H9 (cell line): ENCODE measurements at regions not wholly inside any gene's neighbourhood (a gene's known extent, or its start where the extent isn't known, plus 50 kb on each side); places are given as distances from the start of the nearest gene placed in this dataset.

Experiments
- DNase-seq: peaks from one replicate; pipeline ENCODE4 v3.0.0-alpha.2; 2017
- H2AFZ ChIP-seq: one replicate; pipeline ENCODE4 v1.6.1; 2013; ENCODE audit warnings: mild to moderate bottlenecking, low read length, control low read depth, moderate library complexity
- H2AK5ac ChIP-seq: 2 replicates; pipeline ENCODE4 v1.6.1; 2013; ENCODE audit warnings: low read length, control low read depth, mixed read lengths; ENCODE audit not compliant: insufficient read length
- H2BK120ac ChIP-seq: one replicate; pipeline ENCODE4 v1.6.1; 2013; ENCODE audit warnings: low read depth, mild to moderate bottlenecking, low read length, control low read depth, inconsistent platforms; ENCODE audit not compliant: poor library complexity, severe bottlenecking
- H2BK12ac ChIP-seq: 2 replicates; pipeline ENCODE4 v1.6.1; 2013; ENCODE audit warnings: low read length, control low read depth, mixed read lengths, low read depth; ENCODE audit not compliant: insufficient read length
- H2BK15ac ChIP-seq: 2 replicates; pipeline ENCODE4 v1.6.1; 2013; ENCODE audit warnings: low read depth, low read length, control low read depth
- H2BK20ac ChIP-seq: one replicate; pipeline ENCODE4 v1.6.1; 2013; ENCODE audit warnings: low read depth, mild to moderate bottlenecking, low read length, control low read depth, inconsistent platforms; ENCODE audit not compliant: poor library complexity, severe bottlenecking
- H2BK5ac ChIP-seq: 2 replicates; pipeline ENCODE4 v1.6.1; 2013; ENCODE audit warnings: low read length, control low read depth, mixed read lengths; ENCODE audit not compliant: insufficient read length
- H3K14ac ChIP-seq: 2 replicates; pipeline ENCODE4 v1.6.1; 2013; ENCODE audit warnings: low read length, control low read depth; ENCODE audit not compliant: insufficient read depth
- H3K18ac ChIP-seq: 2 replicates; pipeline ENCODE4 v1.6.1; 2013; ENCODE audit warnings: low read depth, mild to moderate bottlenecking, mixed read lengths, low read length, control low read depth; ENCODE audit not compliant: insufficient read length
- H3K23ac ChIP-seq: 2 replicates; pipeline ENCODE4 v1.6.1; 2013; ENCODE audit warnings: low read length, control low read depth, mixed read lengths, low read depth; ENCODE audit not compliant: insufficient read length
- H3K23me2 ChIP-seq: 2 replicates; pipeline ENCODE4 v1.6.1; 2013; ENCODE audit warnings: low read depth, mild to moderate bottlenecking, mixed read lengths, low read length, control low read depth; ENCODE audit not compliant: insufficient read length, poor library complexity, severe bottlenecking
- H3K27ac ChIP-seq: 2 replicates; pipeline ENCODE4 v1.5.1; 2013; ENCODE audit warnings: low read length, control low read depth, mixed read lengths, low read depth; ENCODE audit not compliant: insufficient read length
- H3K27me3 ChIP-seq: 2 replicates; pipeline ENCODE4 v1.6.1; 2013; ENCODE audit warnings: low read length, control low read depth, inconsistent platforms; ENCODE audit not compliant: insufficient read depth
- H3K4ac ChIP-seq: 2 replicates; pipeline ENCODE4 v1.6.1; 2013; ENCODE audit warnings: low read depth, mild to moderate bottlenecking, control low read depth, inconsistent platforms, low read length, moderate library complexity
- H3K4me1 ChIP-seq: 2 replicates; pipeline ENCODE4 v1.6.1; 2013; ENCODE audit warnings: low read length, control low read depth, inconsistent platforms; ENCODE audit not compliant: insufficient read depth
- H3K4me2 ChIP-seq: 2 replicates; pipeline ENCODE4 v1.6.1; 2013; ENCODE audit warnings: low read length, control low read depth, mixed read lengths; ENCODE audit not compliant: insufficient read length, insufficient read depth
- H3K56ac ChIP-seq: 2 replicates; pipeline ENCODE4 v1.6.1; 2013; ENCODE audit warnings: low read depth, mild to moderate bottlenecking, mixed read lengths, low read length, control low read depth; ENCODE audit not compliant: insufficient read length
- H3K79me1 ChIP-seq: 2 replicates; pipeline ENCODE4 v1.6.1; 2013; ENCODE audit warnings: low read depth, mild to moderate bottlenecking, moderate library complexity, low read length, control low read depth, inconsistent platforms; ENCODE audit not compliant: insufficient read depth, poor library complexity, severe bottlenecking
- H3K79me2 ChIP-seq: 2 replicates; pipeline ENCODE4 v1.6.1; 2013; ENCODE audit warnings: low read length, control low read depth, inconsistent platforms; ENCODE audit not compliant: insufficient read depth
- H3K9ac ChIP-seq: 2 replicates; pipeline ENCODE4 v1.6.1; 2013; ENCODE audit warnings: low read length, control low read depth, mixed read lengths; ENCODE audit not compliant: insufficient read length; ENCODE audit errors: extremely low read depth
- H3K9me3 ChIP-seq: one replicate; pipeline ENCODE4 v1.6.1; 2013; ENCODE audit warnings: low read depth, low read length, inconsistent platforms; ENCODE audit not compliant: control insufficient read depth
- H3T11ph ChIP-seq: one replicate; pipeline ENCODE4 v1.6.1; 2013; ENCODE audit warnings: mild to moderate bottlenecking, low read length, control low read depth, inconsistent platforms
- H4K20me1 ChIP-seq: one replicate; pipeline ENCODE4 v1.6.1; 2013; ENCODE audit not compliant: control insufficient read depth, insufficient read length, insufficient read depth
- H4K5ac ChIP-seq: 2 replicates; pipeline ENCODE4 v1.6.1; 2013; ENCODE audit warnings: low read depth, mild to moderate bottlenecking, mixed read lengths, low read length, control low read depth; ENCODE audit not compliant: insufficient read length
- H4K8ac ChIP-seq: replicated peaks from 2 replicates; pipeline ENCODE4 v1.6.1; 2013; ENCODE audit warnings: low read length, control low read depth, mixed read lengths, low read depth; ENCODE audit not compliant: insufficient read length
- H4K91ac ChIP-seq: 2 replicates; pipeline ENCODE4 v1.6.1; 2013; ENCODE audit warnings: low read depth, mild to moderate bottlenecking, moderate library complexity, mixed read lengths, low read length, control low read depth; ENCODE audit not compliant: insufficient read length
- H3K27ac Mint-ChIP-seq, 3 experiments: 2 replicates in 2 of 3; 3 replicates in 1 of 3; pipeline ENCODE4 v1.8.0; 2020 to 2021; ENCODE audit warnings: mixed read lengths in 3 of 3, mild to moderate bottlenecking in 1 of 3, moderate library complexity in 1 of 3
- H3K27me3 Mint-ChIP-seq: 2 replicates; pipeline ENCODE4 v1.8.0; 2021; ENCODE audit warnings: low read depth, mild to moderate bottlenecking, moderate library complexity, mixed read lengths
- H3K36me3 Mint-ChIP-seq, 3 experiments: 2 replicates in 2 of 3; 3 replicates in 1 of 3; pipeline ENCODE4 v1.8.0; 2020 to 2021; ENCODE audit warnings: low read depth in 3 of 3, mixed read lengths in 3 of 3; ENCODE audit not compliant: insufficient read depth in 1 of 3
- H3K4me1 Mint-ChIP-seq, 2 experiments: 2 replicates each; pipeline ENCODE4 v1.8.0; 2020; ENCODE audit warnings: mixed read lengths in 2 of 2
- H3K4me3 Mint-ChIP-seq, 2 experiments: 2 replicates in 1 of 2; 3 replicates in 1 of 2; pipeline ENCODE4 v1.8.0; 2020 to 2021; ENCODE audit warnings: mild to moderate bottlenecking in 2 of 2, mixed read lengths in 2 of 2, moderate library complexity in 1 of 2
- H3K9me3 Mint-ChIP-seq, 2 experiments: 2 replicates in 1 of 2; 3 replicates in 1 of 2; pipeline ENCODE4 v1.8.0; 2020; ENCODE audit warnings: mild to moderate bottlenecking in 2 of 2, mixed read lengths in 2 of 2, moderate library complexity in 1 of 2
- whole genome bisulfite sequencing: extraction: QIAGEN DNeasy Blood & Tissue Kit; methylation state at CpG from one replicate; pipeline ENCODE4 v1.1.7; 2013; ENCODE audit warnings: missing lambda C conversion rate, low lambda C conversion rate, mixed read lengths; ENCODE audit not compliant: insufficient read length; ENCODE audit errors: extremely low coverage; 5-methylcytosine and 5-hydroxymethylcytosine counted together
- TF ChIP-seq, protein P1 (sequence below): fragments of 200-600 bp; sonication (generic); conservative IDR thresholded peaks from 3 replicates; pipeline ENCODE4 v1.8.0; 2021; ENCODE audit warnings: antibody characterized with exemption, mild to moderate bottlenecking

DNA sequence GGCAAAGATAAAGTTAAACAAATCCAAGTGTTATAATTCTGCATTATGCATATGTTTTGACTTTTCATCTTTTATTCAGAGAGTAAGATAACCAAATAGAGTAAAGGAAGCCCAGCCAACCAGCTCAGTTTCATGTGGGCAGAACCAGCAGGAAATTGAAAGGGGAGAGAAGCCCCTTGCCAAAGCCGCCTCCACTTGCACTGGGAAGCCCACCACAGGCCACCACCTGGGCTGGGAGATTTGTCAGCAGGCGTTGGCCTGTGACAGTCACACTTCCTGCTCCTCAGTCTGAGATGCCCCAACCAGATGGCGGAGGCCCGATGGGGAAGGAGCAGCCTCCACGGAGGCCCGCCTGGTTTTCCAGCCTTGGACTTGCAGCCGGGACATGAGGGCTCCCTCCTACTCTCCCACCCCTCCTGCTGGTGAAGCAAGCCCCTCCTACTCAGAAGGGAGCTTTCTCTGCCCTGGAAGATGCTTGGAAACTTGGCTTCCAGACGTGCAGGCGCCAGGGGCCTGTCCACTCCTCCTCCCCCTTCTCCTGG is 166.8 kb upstream of the SULF2 start:
- H3K4ac ChIP-seq = no peak overlapping the region
- no peak overlapping the region for H2BK120ac ChIP-seq
- no peak overlapping the region for H3K27ac Mint-ChIP-seq
- H2BK12ac ChIP-seq = no peak overlapping the region
- no peaks in the 10 kb centered on the region for H3K9me3 ChIP-seq
- no peaks in the 10 kb centered on the region for H3K79me2 ChIP-seq
- H2BK20ac ChIP-seq = no peak overlapping the region
- H2BK5ac ChIP-seq = no peak overlapping the region
- H3K18ac ChIP-seq = no peak overlapping the region
- H3K4me3 Mint-ChIP-seq = no peak overlapping the region
- H3K23me2 ChIP-seq = no peaks in the 10 kb centered on the region
- no peak overlapping the region for H3K4me2 ChIP-seq
- no peaks in the 10 kb centered on the region for H3K9me3 Mint-ChIP-seq
- no peaks in the 10 kb centered on the region for H3K79me1 ChIP-seq
- H4K5ac ChIP-seq = no peak overlapping the region
- H3K14ac ChIP-seq = no peak overlapping the region
- H3K23ac ChIP-seq = no peak overlapping the region
- H3T11ph ChIP-seq = no peak overlapping the region
- no peak overlapping the region for H3K27ac ChIP-seq
- H3K36me3 Mint-ChIP-seq = no peaks in the 10 kb centered on the region
- WGBS = no CpG with 5 or more reads among the region's 9 CpGs
- H3K9ac ChIP-seq = no peak overlapping the region
- no peak for DNase-seq
- no peak overlapping the region for H3K56ac ChIP-seq
- no peaks in the 10 kb centered on the region; the same call in none of the 2 replicates for H3K27me3 Mint-ChIP-seq
- no peak overlapping the region for H2BK15ac ChIP-seq
- no peak overlapping the region for H4K91ac ChIP-seq
- H4K8ac ChIP-seq = no peak overlapping the region
- TF ChIP-seq, protein P1, sequence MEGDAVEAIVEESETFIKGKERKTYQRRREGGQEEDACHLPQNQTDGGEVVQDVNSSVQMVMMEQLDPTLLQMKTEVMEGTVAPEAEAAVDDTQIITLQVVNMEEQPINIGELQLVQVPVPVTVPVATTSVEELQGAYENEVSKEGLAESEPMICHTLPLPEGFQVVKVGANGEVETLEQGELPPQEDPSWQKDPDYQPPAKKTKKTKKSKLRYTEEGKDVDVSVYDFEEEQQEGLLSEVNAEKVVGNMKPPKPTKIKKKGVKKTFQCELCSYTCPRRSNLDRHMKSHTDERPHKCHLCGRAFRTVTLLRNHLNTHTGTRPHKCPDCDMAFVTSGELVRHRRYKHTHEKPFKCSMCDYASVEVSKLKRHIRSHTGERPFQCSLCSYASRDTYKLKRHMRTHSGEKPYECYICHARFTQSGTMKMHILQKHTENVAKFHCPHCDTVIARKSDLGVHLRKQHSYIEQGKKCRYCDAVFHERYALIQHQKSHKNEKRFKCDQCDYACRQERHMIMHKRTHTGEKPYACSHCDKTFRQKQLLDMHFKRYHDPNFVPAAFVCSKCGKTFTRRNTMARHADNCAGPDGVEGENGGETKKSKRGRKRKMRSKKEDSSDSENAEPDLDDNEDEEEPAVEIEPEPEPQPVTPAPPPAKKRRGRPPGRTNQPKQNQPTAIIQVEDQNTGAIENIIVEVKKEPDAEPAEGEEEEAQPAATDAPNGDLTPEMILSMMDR = no peak
- no peaks in the 10 kb centered on the region for H4K20me1 ChIP-seq
- H2AK5ac ChIP-seq = no peak overlapping the region
- H2AFZ ChIP-seq = no peak overlapping the region
- no peaks in the 10 kb centered on the region for H3K27me3 ChIP-seq
- H3K4me1 Mint-ChIP-seq = peaks cover 9 to 15% of the 10 kb centered on the region in 2 experiments
- H3K4me1 ChIP-seq = no peaks in the 10 kb centered on the region; the same call in 1 of the 2 replicates
